EL (cell line): ENCODE measurements at regions not wholly inside any gene's neighbourhood (a gene's known extent, or its start where the extent isn't known, plus 50 kb on each side); places are given as distances from the start of the nearest gene placed in this dataset.
"Not testable (repeated sequence)": the region's sequence is repeated elsewhere in the genome, so short reads cannot be mapped to it uniquely, and the experiment has no call there.

Source experiments
- DNase-seq: peaks from one replicate; pipeline ENCODE4 v3.0.0-alpha.2; 2016

- no peak for DNase-seq
Observed at GRCh38 chr3:170701696-170702678, 116.1 kb upstream of the SLC7A14 start.

DNA sequence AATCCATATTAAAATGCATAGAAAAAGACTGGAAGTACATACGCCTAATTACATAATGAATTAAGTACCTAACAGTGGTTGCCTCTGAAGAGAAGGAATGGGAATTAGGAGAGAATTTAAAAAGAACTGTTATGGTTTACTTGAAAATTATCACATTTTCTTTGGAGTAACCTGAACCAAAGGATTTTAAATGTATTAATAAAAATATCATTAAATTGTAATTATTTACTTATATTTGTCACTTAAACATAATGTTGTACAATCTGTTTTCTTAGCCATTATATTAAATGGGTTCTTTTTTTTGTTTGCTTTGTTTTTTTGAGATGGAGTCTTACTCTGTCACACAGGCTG lies 114.2 kb upstream of the SLC7A14 start:
- DNase-seq: no peak

GRCh38 chr3:170699158-170700053 lies 113.5 kb upstream of the SLC7A14 start:
- DNase-seq: no peak

DNA sequence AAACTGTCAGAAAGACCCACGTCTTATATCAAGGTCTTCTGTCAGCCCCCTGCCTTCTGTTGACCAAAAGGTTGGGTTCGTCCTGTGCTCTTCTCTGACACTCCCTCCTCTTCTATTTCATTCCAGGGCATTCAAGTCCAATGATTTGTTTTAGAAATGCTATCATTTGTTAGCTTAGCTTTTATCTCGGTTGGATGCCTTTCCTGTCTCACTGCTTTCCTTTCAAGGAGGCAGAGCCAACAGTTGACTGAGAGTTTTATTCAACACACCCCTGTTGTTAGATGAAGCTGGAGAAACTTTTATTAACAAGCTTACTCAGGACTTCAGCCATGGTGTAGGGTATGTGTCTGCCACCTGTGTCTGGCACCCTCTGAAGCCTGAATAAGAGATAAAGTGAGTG lies 112.0 kb upstream of the SLC7A14 start:
- DNase-seq: no peak

- no peak for DNase-seq
Observed at GRCh38 chr3:170697131-170697530, 111.3 kb upstream of the SLC7A14 start.

GRCh38 chr3:170695486-170696064 lies 109.7 kb upstream of the SLC7A14 start:
- no peak for DNase-seq

- DNase-seq: no peak
Observed at GRCh38 chr3:170692720-170693119, 106.8 kb upstream of the SLC7A14 start.

GRCh38 chr3:170690661-170690981 lies 104.7 kb upstream of the SLC7A14 start:
- DNase-seq: no peak

DNA sequence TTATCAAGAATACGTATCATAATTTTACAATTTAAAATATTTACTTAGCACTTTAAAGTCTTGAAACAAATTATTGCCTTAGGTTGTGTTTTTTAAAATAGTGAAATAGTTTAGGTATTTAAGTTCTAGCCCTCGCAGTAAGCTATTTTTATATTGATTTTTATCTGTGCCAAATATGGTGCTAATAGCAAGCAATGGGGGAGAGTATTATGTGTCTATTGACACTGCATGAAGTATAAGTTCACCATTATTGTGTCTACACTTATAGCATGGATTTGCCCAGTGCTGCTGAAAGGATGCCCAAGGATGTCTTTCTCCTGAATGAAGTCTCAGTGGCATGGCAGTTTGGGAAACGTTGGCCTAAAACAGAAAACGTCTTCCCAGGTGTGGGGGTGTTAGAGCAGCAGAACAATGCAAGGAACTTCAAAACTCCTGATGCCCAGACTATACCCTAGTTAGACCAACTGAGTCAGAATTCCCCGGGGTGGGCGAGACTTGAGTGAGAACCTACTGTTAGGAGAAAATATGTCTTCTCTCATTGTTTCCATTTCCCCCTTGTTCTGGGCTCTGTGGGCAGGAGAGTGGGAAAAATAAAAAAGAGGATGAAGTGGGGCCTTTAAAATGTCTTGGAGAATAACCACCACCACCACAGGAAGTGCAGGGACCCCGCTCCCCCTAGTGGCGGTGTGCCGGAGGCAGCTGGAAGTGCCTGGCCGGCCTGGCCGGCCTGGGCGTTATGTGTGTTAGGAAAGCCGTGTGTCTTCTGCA lies 104.2 kb upstream of the SLC7A14 start:
- DNase-seq: peak; percentile 57

DNA sequence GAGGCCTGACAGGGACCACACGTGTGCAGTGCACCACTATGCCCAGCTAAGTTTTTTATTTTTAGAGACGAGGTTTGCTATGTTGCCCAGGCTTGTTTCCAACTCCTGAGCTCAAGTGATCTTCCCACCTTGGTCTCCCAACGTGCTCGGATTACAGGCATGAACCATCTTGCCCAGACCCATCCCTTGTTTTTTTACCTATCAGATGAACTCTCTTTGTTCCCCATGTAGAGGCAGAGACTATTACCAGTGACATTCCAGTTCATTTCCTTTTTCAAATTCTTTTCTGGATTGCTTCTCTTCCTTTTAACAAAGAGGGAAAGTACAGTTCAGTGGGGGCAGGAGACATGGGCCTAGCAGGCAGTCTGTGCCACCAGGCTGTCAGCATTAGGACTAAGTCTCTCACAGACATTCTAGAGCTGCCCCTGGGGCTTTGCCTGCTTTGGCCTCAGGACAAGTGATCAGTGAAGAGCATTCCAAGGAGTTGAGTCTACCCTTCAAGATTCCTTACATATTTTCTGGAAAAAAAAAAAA lies 103.5 kb upstream of the SLC7A14 start:
- peak; percentile 99 for DNase-seq

DNA sequence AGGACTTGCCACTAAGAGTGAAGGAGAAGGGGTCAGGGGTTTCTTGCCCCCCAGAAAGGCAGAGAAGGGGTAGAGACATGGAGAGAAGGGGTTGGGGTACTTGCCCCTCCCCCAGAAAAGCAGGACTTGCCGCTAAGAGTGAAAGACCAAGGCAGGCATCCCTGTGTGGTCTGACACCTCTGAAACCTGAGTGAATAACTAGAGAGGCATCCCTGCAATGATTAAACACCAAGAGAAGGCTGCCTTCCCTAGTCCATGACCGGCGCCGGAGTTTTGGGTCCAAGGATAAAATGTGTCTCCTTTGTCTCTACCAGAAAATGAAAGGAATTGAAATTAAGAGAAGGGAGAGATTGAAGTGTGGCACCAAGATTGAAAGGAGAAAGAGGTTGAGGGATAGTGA lies 102.3 kb upstream of the SLC7A14 start:
- not testable (repeated sequence) for DNase-seq

DNA sequence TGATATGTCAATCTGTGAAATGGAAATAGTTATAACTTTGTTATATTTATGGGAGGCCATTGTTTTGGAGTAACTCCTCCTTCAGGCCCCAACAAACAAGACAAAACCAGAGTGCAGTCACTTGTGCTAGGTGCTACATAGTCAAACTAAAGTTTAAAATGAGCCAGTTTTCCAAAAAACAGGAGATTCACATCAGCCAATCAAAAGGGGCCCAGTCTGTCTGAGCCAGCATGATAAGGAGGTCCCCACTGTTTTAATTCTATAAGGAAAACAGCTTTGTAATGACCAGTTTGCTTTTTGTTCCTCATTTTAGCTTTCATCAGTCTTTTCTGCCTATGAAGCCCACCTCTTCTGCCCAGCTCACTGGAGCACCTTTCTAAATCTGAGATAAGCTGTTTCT lies 94.7 kb upstream of the SLC7A14 start:
- no peak for DNase-seq

- no peak for DNase-seq
Observed at GRCh38 chr3:170679190-170679589, 93.3 kb upstream of the SLC7A14 start.

- DNase-seq: no peak
Observed at GRCh38 chr3:170670504-170670903, 84.6 kb upstream of the SLC7A14 start.

DNA sequence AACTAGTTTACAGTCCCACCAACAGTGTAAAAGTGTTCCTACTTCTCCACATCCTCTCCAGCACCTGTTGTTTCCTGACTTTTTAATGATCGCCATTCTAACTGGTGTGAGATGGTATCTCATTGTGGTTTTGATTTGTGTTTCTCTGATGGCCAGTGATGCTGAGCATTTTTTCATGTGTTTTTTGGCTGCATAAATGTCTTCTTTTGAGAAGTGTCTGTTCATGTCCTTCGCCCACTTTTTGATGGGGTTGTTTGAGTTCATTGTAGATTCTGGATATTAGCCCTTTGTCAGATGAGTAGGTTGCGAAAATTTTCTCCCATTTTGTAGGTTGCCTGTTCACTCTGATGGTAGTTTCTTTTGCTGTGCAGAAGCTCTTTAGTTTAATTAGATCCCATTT lies 77.1 kb upstream of the SLC7A14 start:
- not testable (repeated sequence) for DNase-seq

- no peak for DNase-seq
Observed at GRCh38 chr3:170660139-170660538, 74.3 kb upstream of the SLC7A14 start.

DNA sequence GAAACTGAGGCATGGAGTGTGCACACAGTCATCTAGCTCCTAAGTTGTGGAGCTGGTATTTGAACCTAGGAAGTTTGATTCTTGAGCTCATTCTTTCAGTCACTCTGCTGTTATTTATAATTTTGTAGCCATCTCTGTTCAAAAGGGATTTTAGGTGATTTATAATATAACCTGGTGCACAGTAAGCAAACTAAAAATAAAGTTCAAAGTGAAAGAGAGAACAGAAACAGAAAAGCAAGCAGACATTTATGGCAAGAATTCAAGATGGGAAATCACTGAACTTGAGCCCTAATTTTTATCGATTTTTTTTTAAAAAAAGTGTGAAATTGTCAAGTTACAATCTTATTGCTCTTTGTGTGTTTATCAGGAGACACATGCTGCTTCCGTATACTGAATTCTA lies 71.4 kb upstream of the SLC7A14 start:
- DNase-seq: no peak

GRCh38 chr3:170656284-170656683 lies 70.4 kb upstream of the SLC7A14 start:
- DNase-seq: no peak

- DNase-seq: no peak
Observed at GRCh38 chr3:170653801-170654200, 67.9 kb upstream of the SLC7A14 start.

- DNase-seq: no peak
Observed at GRCh38 chr3:170651260-170651845, 65.5 kb upstream of the SLC7A14 start.

DNA sequence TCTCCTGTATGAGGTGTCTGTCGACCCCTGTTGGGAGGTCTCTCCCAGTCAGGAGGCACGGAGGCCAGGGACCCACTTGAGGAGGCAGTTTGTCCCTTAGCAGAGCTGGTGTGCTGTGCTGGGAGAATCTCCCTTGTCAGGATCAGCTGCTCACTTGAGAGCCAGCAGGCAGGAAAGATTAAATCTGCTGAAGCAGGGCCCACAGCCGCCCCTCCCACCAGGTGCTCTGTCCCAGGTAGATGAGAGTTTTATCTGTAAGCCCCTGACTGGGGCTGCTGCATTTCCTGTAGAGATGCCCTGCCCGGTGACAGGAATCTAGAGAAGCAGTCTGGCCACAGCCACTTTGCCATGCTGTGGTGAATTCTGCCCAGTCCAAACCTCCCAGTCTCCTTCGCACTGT lies 64.7 kb upstream of the SLC7A14 start:
- not testable (repeated sequence) for DNase-seq

GRCh38 chr3:170644711-170645110 lies 58.8 kb upstream of the SLC7A14 start:
- DNase-seq: no peak
